Caco-2 (cell line): ENCODE measurements at regions not wholly inside any gene's neighbourhood (a gene's known extent, or its start where the extent isn't known, plus 50 kb on each side); places are given as distances from the start of the nearest gene placed in this dataset.

Experiments
- BruUV-seq: library from RNA; stranded (reverse); fragments of 400-500 nt; replicated peaks from 2 replicates; lab custom pipeline; 2021; lab: Mats Ljungman, UMichigan
- CTCF ChIA-PET: fragments of 300-600 bp; sonication (Branson Sonifier 250); formaldehyde crosslinking; loops from one replicate; lab custom pipeline; 2022; ENCODE audit warnings: antibody characterized with exemption; lab: Charles Lee
- POLR2A ChIA-PET: fragments of 300-600 bp; sonication (Branson Sonifier 250); formaldehyde crosslinking; loops from one replicate; lab custom pipeline; 2022; ENCODE audit warnings: antibody characterized with exemption; lab: Charles Lee
- DNase-seq, 2 experiments: peaks; one replicate each; pipeline versions ENCODE4 v3.0.0 to v3.0.0-alpha.2; 2020 to 2022
- H3K27me3 ChIP-seq: replicated peaks from 2 replicates; pipeline ENCODE4 v1.6.0; 2011; ENCODE audit warnings: low read length; ENCODE audit not compliant: control insufficient read depth, insufficient read depth
- H3K36me3 ChIP-seq: 2 replicates; pipeline ENCODE4 v1.5.1; 2011; ENCODE audit warnings: low read length; ENCODE audit not compliant: control insufficient read depth, insufficient read depth
- H3K4me1 ChIP-seq: fragments of 250-450 bp; sonication (Bioruptor Pico); 2 replicates; pipeline ENCODE4 v1.5.1; 2020; ENCODE audit warnings: mild to moderate bottlenecking
- H3K4me3 ChIP-seq: 2 replicates; pipeline ENCODE4 v1.5.1; 2011; ENCODE audit warnings: low read depth, mild to moderate bottlenecking, control low read depth, low read length
- H3K9me3 ChIP-seq: fragments of 250-450 bp; sonication (Bioruptor Pico); 2 replicates; pipeline ENCODE4 v1.5.1; 2020; ENCODE audit warnings: mild to moderate bottlenecking, moderate library complexity
- H3K27ac Mint-ChIP-seq: one replicate; pipeline ENCODE4 v1.8.0; 2022; ENCODE audit warnings: mixed read lengths; ENCODE audit not compliant: unreplicated experiment
- H3K27me3 Mint-ChIP-seq: one replicate; pipeline ENCODE4 v1.8.0; 2022; ENCODE audit warnings: mixed read lengths; ENCODE audit not compliant: insufficient read depth, unreplicated experiment
- H3K36me3 Mint-ChIP-seq: one replicate; pipeline ENCODE4 v1.8.0; 2022; ENCODE audit warnings: mild to moderate bottlenecking, mixed read lengths; ENCODE audit not compliant: insufficient read depth, unreplicated experiment
- H3K4me1 Mint-ChIP-seq: one replicate; pipeline ENCODE4 v1.8.0; 2022; ENCODE audit warnings: low read depth, mixed read lengths; ENCODE audit not compliant: unreplicated experiment
- H3K4me3 Mint-ChIP-seq: one replicate; pipeline ENCODE4 v1.8.0; 2022; ENCODE audit warnings: mild to moderate bottlenecking, moderate library complexity, mixed read lengths; ENCODE audit not compliant: unreplicated experiment
- H3K9me3 Mint-ChIP-seq: one replicate; pipeline ENCODE4 v1.8.0; 2022; ENCODE audit warnings: mixed read lengths; ENCODE audit not compliant: unreplicated experiment
- intact Hi-C: fragments of 100-400 bp; cut with micrococcal nuclease; formaldehyde crosslinking; loops from one replicate; pipeline ENCODE4 v1.10.0; 2022; ENCODE audit not compliant: unreplicated experiment
- TF ChIP-seq, protein P1 (sequence below), 2 experiments: fragments of 200-600 bp in 1 of 2; IDR thresholded peaks; 1 replicate in 1 of 2; 2 replicates in 1 of 2; pipeline versions ENCODE4 v1.5.1 to v1.8.0; 2011 to 2022; ENCODE audit warnings: antibody characterized with exemption in 1 of 2, control low read depth in 1 of 2, inconsistent platforms in 1 of 2, low read depth in 1 of 2, low read length in 1 of 2, mild to moderate bottlenecking in 1 of 2, moderate library complexity in 1 of 2; ENCODE audit not compliant: insufficient read depth in 1 of 2, severe bottlenecking in 1 of 2, unreplicated experiment in 1 of 2

DNA sequence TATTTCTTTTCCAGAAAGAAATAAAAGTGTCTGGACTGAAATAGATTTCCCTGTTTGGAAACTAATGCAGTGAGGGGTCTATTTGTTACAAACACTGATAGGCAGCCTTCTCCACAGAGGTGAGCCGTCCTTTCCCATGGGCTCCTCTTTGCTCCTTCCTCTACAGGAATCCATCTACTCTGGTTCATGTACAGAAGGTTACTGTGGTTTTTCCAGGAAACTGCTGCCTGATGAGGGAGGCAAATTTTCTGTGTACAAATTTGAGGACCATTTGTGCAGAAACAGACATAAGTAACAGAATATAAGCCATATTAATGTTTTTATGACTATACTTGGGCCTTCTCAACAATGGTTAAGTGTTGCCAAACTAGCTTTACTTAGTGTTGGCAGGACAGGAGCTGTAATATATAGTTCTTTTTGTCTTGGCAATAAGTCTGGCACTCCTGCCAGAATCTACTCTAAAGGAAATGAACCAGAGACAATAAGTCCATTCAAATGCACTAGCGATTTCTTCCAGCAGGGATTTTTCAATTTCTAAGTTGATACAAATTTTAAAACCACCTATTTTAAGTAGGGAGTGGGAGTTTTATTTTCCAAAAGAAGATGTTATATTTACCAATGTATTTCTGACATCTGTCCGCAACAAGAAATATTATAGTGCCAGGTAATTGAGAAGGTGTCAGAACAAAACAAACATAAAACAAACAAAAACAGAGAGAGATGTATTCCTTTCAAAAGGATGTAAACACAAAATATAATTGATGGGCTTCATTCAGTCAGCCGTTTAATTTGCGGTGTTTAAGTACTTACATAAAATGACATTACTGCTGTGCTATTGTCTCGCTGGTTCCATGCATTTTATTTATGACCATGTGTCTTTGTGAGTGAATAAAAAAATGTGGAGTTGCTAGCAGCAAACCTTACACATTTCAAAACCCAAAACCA is 91.0 kb upstream of the NFE2L3 start:
- TF ChIP-seq, protein P1, sequence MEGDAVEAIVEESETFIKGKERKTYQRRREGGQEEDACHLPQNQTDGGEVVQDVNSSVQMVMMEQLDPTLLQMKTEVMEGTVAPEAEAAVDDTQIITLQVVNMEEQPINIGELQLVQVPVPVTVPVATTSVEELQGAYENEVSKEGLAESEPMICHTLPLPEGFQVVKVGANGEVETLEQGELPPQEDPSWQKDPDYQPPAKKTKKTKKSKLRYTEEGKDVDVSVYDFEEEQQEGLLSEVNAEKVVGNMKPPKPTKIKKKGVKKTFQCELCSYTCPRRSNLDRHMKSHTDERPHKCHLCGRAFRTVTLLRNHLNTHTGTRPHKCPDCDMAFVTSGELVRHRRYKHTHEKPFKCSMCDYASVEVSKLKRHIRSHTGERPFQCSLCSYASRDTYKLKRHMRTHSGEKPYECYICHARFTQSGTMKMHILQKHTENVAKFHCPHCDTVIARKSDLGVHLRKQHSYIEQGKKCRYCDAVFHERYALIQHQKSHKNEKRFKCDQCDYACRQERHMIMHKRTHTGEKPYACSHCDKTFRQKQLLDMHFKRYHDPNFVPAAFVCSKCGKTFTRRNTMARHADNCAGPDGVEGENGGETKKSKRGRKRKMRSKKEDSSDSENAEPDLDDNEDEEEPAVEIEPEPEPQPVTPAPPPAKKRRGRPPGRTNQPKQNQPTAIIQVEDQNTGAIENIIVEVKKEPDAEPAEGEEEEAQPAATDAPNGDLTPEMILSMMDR (IDR thresholded peaks at IDR 0.05; ENCODE audit: insufficient read depth in 1 of 2, low read depth in 1 of 2, low read length in 1 of 2, severe bottlenecking in 1 of 2, unreplicated experiment in 1 of 2) = no peak
- no peak overlapping the region for H3K27ac Mint-ChIP-seq
- Histone ChIP-seq H3K9me3 (no peaks in the 10 kb centered on the region), H3K4me1 (0 out of 2 replicates have a peak, but pooled peaks cover 7% of the 10 kb centered on the region), H3K4me3 (no peak overlapping the region), H3K27me3 (no peaks in the 10 kb centered on the region), H3K36me3 (no peaks in the 10 kb centered on the region)
- no peaks in the 10 kb centered on the region for H3K27me3 Mint-ChIP-seq
- H3K9me3 Mint-ChIP-seq = no peaks in the 10 kb centered on the region
- H3K4me3 Mint-ChIP-seq = no peak overlapping the region
- ChIA-PET POLR2A (interaction anchor here (0.6 kb wide), 1 partner anchor 1096 kb away, joined by 5 read pairs; the partner anchor contains the start of gene HOXA7), CTCF (no interaction called here)
- H3K4me1 Mint-ChIP-seq = peaks cover 7% of the 10 kb centered on the region
- DNase-seq = no peak
- BruUV-seq = no TSS peak
- no peaks in the 10 kb centered on the region for H3K36me3 Mint-ChIP-seq
- intact Hi-C loops = loop anchor here (1.0 kb wide), 2 partner anchors 65 to 169 kb away; no protein-coding TSS in a partner anchor

DNA sequence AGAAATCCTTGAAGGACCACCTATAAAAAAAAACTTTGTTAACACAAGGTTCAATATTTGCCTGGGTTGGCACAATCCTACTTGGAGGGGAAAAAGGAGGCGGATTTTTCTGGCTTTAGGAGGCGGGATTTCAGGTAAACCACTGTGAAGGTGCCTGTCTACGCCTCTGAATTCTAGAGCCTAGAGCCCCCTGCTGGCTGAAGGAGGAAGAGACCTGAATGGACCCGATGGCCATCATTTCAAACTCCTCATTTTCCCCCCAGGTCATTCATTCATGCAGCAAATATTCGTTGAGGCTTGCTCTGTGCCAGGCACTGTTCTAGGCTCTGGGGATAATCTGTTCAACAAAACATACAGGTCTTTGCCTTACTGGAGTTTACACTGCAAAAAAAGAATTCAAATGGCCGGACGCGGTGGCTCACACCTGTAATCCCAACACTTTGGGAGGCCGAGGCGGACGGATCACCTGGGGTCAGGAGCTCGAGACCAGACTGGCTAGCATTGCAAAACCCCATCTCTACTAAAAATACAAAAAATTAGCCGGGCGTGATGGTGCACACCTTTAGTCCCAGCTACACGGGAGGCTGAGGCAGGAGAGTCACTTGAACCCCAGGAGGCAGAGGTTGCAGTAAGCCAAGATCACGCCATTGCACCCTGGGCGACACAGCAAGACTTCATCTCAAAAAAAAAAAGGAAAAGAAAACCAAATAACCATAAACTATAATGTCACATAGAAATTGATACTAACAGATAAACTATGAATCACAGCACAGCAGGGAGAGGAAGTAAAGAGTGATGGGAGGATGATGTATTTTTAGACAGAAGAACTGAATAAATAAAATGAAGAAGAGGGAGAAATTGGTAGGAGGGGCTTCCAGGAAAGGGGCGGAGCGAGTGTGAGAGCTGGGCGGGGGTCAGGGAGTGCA is 90.1 kb upstream of the NFE2L3 start:
- H3K27ac Mint-ChIP-seq = no peak overlapping the region
- no peaks in the 10 kb centered on the region for H3K36me3 Mint-ChIP-seq
- ChIA-PET POLR2A (no interaction called here), CTCF (interaction anchor here (0.6 kb wide), 1 partner anchor 72 kb away, joined by 6 read pairs; no protein-coding TSS in a partner anchor)
- no peak overlapping the region for H3K4me3 ChIP-seq
- no peaks in the 10 kb centered on the region for H3K9me3 ChIP-seq
- TF ChIP-seq, protein P1 (IDR thresholded peaks at IDR 0.05; ENCODE audit: insufficient read depth in 1 of 2, low read depth in 1 of 2, low read length in 1 of 2, severe bottlenecking in 1 of 2, unreplicated experiment in 1 of 2) = peak; percentile 88 to 91
- peak; percentile 82 to 87 for DNase-seq
- 0 out of 2 replicates have a peak, but pooled peaks cover 7% of the 10 kb centered on the region for H3K4me1 ChIP-seq
- H3K4me1 Mint-ChIP-seq = peaks cover 7% of the 10 kb centered on the region
- H3K36me3 ChIP-seq = no peaks in the 10 kb centered on the region
- intact Hi-C loops = loop anchor here (1.0 kb wide), 2 partner anchors 66 to 170 kb away; no protein-coding TSS in a partner anchor
- no peaks in the 10 kb centered on the region for H3K27me3 ChIP-seq
- BruUV-seq = no TSS peak
- H3K9me3 Mint-ChIP-seq = no peaks in the 10 kb centered on the region
- H3K4me3 Mint-ChIP-seq = no peak overlapping the region
- no peaks in the 10 kb centered on the region for H3K27me3 Mint-ChIP-seq

DNA sequence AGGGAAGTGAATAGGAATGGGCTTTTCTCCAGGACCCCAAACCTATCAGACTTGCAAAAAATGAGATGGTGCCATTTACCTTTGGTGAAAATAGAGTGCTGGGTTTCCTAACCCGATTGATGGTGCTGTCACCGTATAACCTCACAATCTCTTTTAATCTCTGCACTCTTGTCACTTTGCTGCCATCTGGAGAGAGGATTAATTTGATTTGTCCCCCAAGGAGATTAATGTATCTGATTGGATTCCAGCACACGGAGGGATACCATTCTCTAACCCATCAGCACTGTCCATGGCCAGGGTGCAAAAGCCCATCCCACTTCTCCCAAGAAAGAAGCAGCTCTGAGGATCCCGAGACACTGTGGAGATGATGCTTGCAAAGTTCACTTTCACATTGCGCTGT is 86.3 kb upstream of the NFE2L3 start:
- intact Hi-C loops = no loop called here
- ChIA-PET POLR2A (interaction anchor here (0.6 kb wide), 1 partner anchor 81 kb away, joined by 4 read pairs; no protein-coding TSS in a partner anchor), CTCF (no interaction called here)
- H3K36me3 ChIP-seq = no peaks in the 10 kb centered on the region
- H3K9me3 ChIP-seq = no peaks in the 10 kb centered on the region
- Mint-ChIP-seq H3K9me3 (no peaks in the 10 kb centered on the region), H3K36me3 (no peaks in the 10 kb centered on the region), H3K27ac (no peak overlapping the region), H3K27me3 (no peaks in the 10 kb centered on the region), H3K4me1 (peaks cover 7% of the 10 kb centered on the region), H3K4me3 (no peak overlapping the region)
- H3K4me1 ChIP-seq = 0 out of 2 replicates have a peak, but pooled peaks cover 7% of the 10 kb centered on the region
- no peak for DNase-seq
- TF ChIP-seq, protein P1 (IDR thresholded peaks at IDR 0.05; ENCODE audit: insufficient read depth in 1 of 2, low read depth in 1 of 2, low read length in 1 of 2, severe bottlenecking in 1 of 2, unreplicated experiment in 1 of 2) = no peak
- no peak overlapping the region for H3K4me3 ChIP-seq
- H3K27me3 ChIP-seq = no peaks in the 10 kb centered on the region
- no TSS peak for BruUV-seq
